ENCODE measurements at regions not wholly inside any gene's neighbourhood (a gene's known extent, or its start where the extent isn't known, plus 50 kb on each side); places are given as distances from the start of the nearest gene placed in this dataset.

- H3K4me3 ChIP-seq (ENCODE audit: control insufficient read depth, low read depth, low read length) = no peak overlapping the region
- TF ChIP-seq CTCF (conservative IDR thresholded peaks at IDR 0.05; ENCODE audit: control insufficient read depth, insufficient read depth, low read depth, low read length) = no peak
- DNase-seq (ENCODE audit: low read depth) = no peak
Measured at GRCh38 chr9:14522627-14523379, 170.4 kb downstream of the ZDHHC21 start.

- no peak for TF ChIP-seq CTCF (conservative IDR thresholded peaks at IDR 0.05; ENCODE audit: control insufficient read depth, insufficient read depth, low read depth, low read length)
- DNase-seq (ENCODE audit: low read depth) = no peak
- no peak overlapping the region for H3K4me3 ChIP-seq (ENCODE audit: control insufficient read depth, low read depth, low read length)
Measured at GRCh38 chr9:14520341-14520740, 172.9 kb downstream of the ZDHHC21 start.

GRCh38 chr9:14517154-14517906 lies 175.9 kb downstream of the ZDHHC21 start:
- no peak overlapping the region for H3K4me3 ChIP-seq (ENCODE audit: control insufficient read depth, low read depth, low read length)
- TF ChIP-seq CTCF (conservative IDR thresholded peaks at IDR 0.05; ENCODE audit: control insufficient read depth, insufficient read depth, low read depth, low read length) = no peak
- DNase-seq (ENCODE audit: low read depth) = no peak

- no peak for TF ChIP-seq CTCF (conservative IDR thresholded peaks at IDR 0.05; ENCODE audit: control insufficient read depth, insufficient read depth, low read depth, low read length)
- H3K4me3 ChIP-seq (ENCODE audit: control insufficient read depth, low read depth, low read length) = no peak overlapping the region
- no peak for DNase-seq (ENCODE audit: low read depth)
Measured at GRCh38 chr9:14516656-14517055, 176.6 kb downstream of the ZDHHC21 start.

GRCh38 chr9:14515571-14516198 lies 177.5 kb downstream of the ZDHHC21 start:
- peak; percentile 27 for DNase-seq (ENCODE audit: low read depth)
- H3K4me3 ChIP-seq (ENCODE audit: control insufficient read depth, low read depth, low read length) = no peak overlapping the region
- TF ChIP-seq CTCF (conservative IDR thresholded peaks at IDR 0.05; ENCODE audit: control insufficient read depth, insufficient read depth, low read depth, low read length) = no peak

- no peak for TF ChIP-seq CTCF (conservative IDR thresholded peaks at IDR 0.05; ENCODE audit: control insufficient read depth, insufficient read depth, low read depth, low read length)
- no peak for DNase-seq (ENCODE audit: low read depth)
- H3K4me3 ChIP-seq (ENCODE audit: control insufficient read depth, low read depth, low read length) = no peak overlapping the region
Measured at GRCh38 chr9:14515049-14515448, 178.2 kb downstream of the ZDHHC21 start.
